Fibroblast of lung (primary cell): ENCODE measurements at regions not wholly inside any gene's neighbourhood (a gene's known extent, or its start where the extent isn't known, plus 50 kb on each side); places are given as distances from the start of the nearest gene placed in this dataset.

Experiments
- DNase-seq, 2 donors: peaks; one replicate each; pipeline versions ENCODE4 v3.0.0 to v3.0.0-alpha.2; 2010; ENCODE audit warnings: low read depth in 2 of 2
- H2AFZ ChIP-seq: 2 replicates; pipeline ENCODE4 v1.5.1; 2012; ENCODE audit warnings: low read length, control low read depth, inconsistent platforms
- H3K27ac ChIP-seq: 2 replicates; pipeline ENCODE4 v1.5.1; 2011; ENCODE audit warnings: low read length, control low read depth; ENCODE audit not compliant: insufficient read depth
- H3K27me3 ChIP-seq: 2 replicates; pipeline ENCODE4 v1.5.1; 2011; ENCODE audit warnings: mild to moderate bottlenecking, low read length; ENCODE audit not compliant: control insufficient read depth, insufficient read depth
- H3K36me3 ChIP-seq: 2 replicates; pipeline ENCODE4 v1.5.1; 2011; ENCODE audit warnings: low read length; ENCODE audit not compliant: control insufficient read depth, insufficient read depth
- H3K4me1 ChIP-seq: 2 replicates; pipeline ENCODE4 v1.5.1; 2011; ENCODE audit warnings: low read length; ENCODE audit not compliant: control insufficient read depth, insufficient read depth; ENCODE audit errors: extremely low read depth
- H3K4me2 ChIP-seq: 2 replicates; pipeline ENCODE4 v1.5.1; 2011; ENCODE audit warnings: low read length, control low read depth; ENCODE audit not compliant: insufficient read depth; ENCODE audit errors: extremely low read depth
- H3K4me3 ChIP-seq, 4 experiments: fragments of 200-600 bp in 1 of 4; sonication (generic) in 1 of 4; replicated peaks in 1 of 4; 2 replicates each; pipeline ENCODE4 v1.5.1; 2011 to 2016; ENCODE audit warnings: low read length in 4 of 4, low read depth in 3 of 4, mild to moderate bottlenecking in 3 of 4, control low read depth in 2 of 4, inconsistent platforms in 1 of 4, mixed read lengths in 1 of 4; ENCODE audit not compliant: insufficient read depth in 1 of 4; ENCODE audit errors: control extremely low read depth in 1 of 4
- H3K79me2 ChIP-seq: 2 replicates; pipeline ENCODE4 v1.5.1; 2012; ENCODE audit warnings: mild to moderate bottlenecking, low read length, inconsistent platforms; ENCODE audit not compliant: control insufficient read depth, insufficient read depth
- H3K9ac ChIP-seq: 2 replicates; pipeline ENCODE4 v1.5.1; 2011; ENCODE audit warnings: mild to moderate bottlenecking, low read length, control low read depth; ENCODE audit not compliant: insufficient read depth
- H3K9me3 ChIP-seq: 2 replicates; pipeline ENCODE4 v1.5.1; 2012; ENCODE audit warnings: low read depth, low read length; ENCODE audit not compliant: control insufficient read depth, insufficient read depth
- H4K20me1 ChIP-seq: 2 replicates; pipeline ENCODE4 v1.5.1; 2011; ENCODE audit warnings: low read length; ENCODE audit not compliant: control insufficient read depth, insufficient read depth; ENCODE audit errors: extremely low read depth
- CTCF ChIP-seq, 2 donors: IDR thresholded peaks in 1 of 2; conservative IDR thresholded peaks in 1 of 2; 1 replicate in 1 of 2; 2 replicates in 1 of 2; pipeline ENCODE4 v1.5.1; 2011 to 2012; ENCODE audit warnings: low read length in 2 of 2, control low read depth in 1 of 2, inconsistent platforms in 1 of 2, low read depth in 1 of 2, mild to moderate bottlenecking in 1 of 2
- EZH2 ChIP-seq: IDR thresholded peaks from 2 replicates; pipeline ENCODE4 v1.5.1; 2012; ENCODE audit warnings: low read length, control low read depth, mild to moderate bottlenecking; ENCODE audit errors: missing control alignments

- no peak overlapping the region for H2AFZ ChIP-seq
- no peaks in the 10 kb centered on the region for H3K9me3 ChIP-seq
- no peak for TF ChIP-seq EZH2
- no peak for TF ChIP-seq CTCF (conservative IDR thresholded peaks at IDR 0.05 in 1 of 2, IDR thresholded peaks at IDR 0.05 in 1 of 2; ENCODE audit: low read depth in 1 of 2, low read length in 2 of 2)
- H3K79me2 ChIP-seq, result no peaks in the 10 kb centered on the region
- no peak overlapping the region for H3K27ac ChIP-seq
- H3K27me3 ChIP-seq, result peaks cover 6% of the 10 kb centered on the region
- no peaks in the 10 kb centered on the region for H3K36me3 ChIP-seq
- no peaks in the 10 kb centered on the region for H3K4me1 ChIP-seq
- no peak overlapping the region for H3K4me3 ChIP-seq
- no peaks in the 10 kb centered on the region for H4K20me1 ChIP-seq
- DNase-seq, result no peak
- H3K4me2 ChIP-seq, result no peak overlapping the region
- no peak overlapping the region for H3K9ac ChIP-seq
Measured at GRCh38 chr13:42400188-42400833, 128.4 kb downstream of the AKAP11 start.

- H4K20me1 ChIP-seq, result no peaks in the 10 kb centered on the region
- no peaks in the 10 kb centered on the region for H3K36me3 ChIP-seq
- H3K4me3 ChIP-seq, result no peak overlapping the region
- no peak overlapping the region for H3K4me2 ChIP-seq
- no peaks in the 10 kb centered on the region for H3K9me3 ChIP-seq
- no peak overlapping the region for H3K27ac ChIP-seq
- DNase-seq, result no peak
- H2AFZ ChIP-seq, result no peak overlapping the region
- H3K4me1 ChIP-seq, result no peaks in the 10 kb centered on the region
- no peak for TF ChIP-seq EZH2
- TF ChIP-seq CTCF (conservative IDR thresholded peaks at IDR 0.05 in 1 of 2, IDR thresholded peaks at IDR 0.05 in 1 of 2; ENCODE audit: low read depth in 1 of 2, low read length in 2 of 2), result no peak
- no peaks in the 10 kb centered on the region for H3K79me2 ChIP-seq
- peaks cover 6% of the 10 kb centered on the region for H3K27me3 ChIP-seq
- H3K9ac ChIP-seq, result no peak overlapping the region
Measured at GRCh38 chr13:42401376-42401775, 129.4 kb downstream of the AKAP11 start.

- peak in 1 of 2 donors; percentile 26 for DNase-seq
- Histone ChIP-seq H3K9ac (no peak overlapping the region), H3K4me2 (no peak overlapping the region), H4K20me1 (no peaks in the 10 kb centered on the region), H3K27me3 (peaks cover 3% of the 10 kb centered on the region), H3K36me3 (no peaks in the 10 kb centered on the region), H3K9me3 (no peaks in the 10 kb centered on the region), H3K27ac (no peak overlapping the region), H3K4me3 (no peak overlapping the region), H2AFZ (no peak overlapping the region), H3K4me1 (no peaks in the 10 kb centered on the region), H3K79me2 (no peaks in the 10 kb centered on the region)
- TF ChIP-seq CTCF (conservative IDR thresholded peaks at IDR 0.05 in 1 of 2, IDR thresholded peaks at IDR 0.05 in 1 of 2; ENCODE audit: low read depth in 1 of 2, low read length in 2 of 2) (no peak), EZH2 (no peak)
Measured at GRCh38 chr13:42405665-42406390, 133.9 kb downstream of the AKAP11 start.
